ENCODE measurements at regions not wholly inside any gene's neighbourhood (a gene's known extent, or its start where the extent isn't known, plus 50 kb on each side); places are given as distances from the start of the nearest gene placed in this dataset.

DNA sequence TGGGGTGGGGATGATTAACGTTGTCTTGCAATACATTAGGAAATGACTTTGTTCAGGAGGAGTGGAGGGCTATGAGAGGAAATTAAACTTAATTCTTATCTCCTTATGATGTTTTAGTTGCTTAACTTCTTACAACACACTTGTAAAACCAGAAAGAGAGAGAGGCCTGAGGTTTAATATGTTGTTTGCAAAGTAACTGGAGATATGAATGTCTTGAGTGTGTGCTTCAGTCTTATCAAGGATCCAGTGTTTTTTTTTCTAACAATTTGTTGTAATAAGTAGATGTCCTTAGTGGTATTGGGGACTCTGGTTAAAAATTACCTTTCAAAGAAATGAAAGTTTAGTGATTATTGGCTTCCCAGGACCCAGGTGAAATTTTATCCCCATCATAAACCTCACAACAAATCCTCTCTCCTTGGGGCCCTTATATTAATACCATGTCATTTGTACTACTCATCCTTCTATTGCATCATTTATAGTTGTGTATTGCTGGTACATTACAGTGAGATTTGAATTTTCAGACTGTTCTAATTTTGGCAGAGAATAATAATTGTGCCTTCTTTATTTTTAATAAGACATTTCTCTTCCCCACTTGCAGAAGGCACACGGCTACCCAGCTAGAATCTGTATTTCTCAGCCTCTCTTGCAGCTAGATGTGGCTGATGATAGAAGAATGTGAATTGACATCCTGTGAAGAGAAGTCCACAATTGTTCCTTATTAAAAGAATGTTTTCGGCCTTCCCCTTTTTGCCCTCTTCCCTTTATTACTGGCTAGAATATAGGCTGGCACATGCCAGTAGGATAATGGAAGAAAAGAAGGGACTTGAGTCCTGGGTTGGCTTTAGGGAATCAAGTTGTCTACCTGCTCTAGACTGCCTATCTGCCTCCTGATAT is 91.9 kb upstream of the CXCR4 start:
- DNase-seq = peak; percentile 95

DNA sequence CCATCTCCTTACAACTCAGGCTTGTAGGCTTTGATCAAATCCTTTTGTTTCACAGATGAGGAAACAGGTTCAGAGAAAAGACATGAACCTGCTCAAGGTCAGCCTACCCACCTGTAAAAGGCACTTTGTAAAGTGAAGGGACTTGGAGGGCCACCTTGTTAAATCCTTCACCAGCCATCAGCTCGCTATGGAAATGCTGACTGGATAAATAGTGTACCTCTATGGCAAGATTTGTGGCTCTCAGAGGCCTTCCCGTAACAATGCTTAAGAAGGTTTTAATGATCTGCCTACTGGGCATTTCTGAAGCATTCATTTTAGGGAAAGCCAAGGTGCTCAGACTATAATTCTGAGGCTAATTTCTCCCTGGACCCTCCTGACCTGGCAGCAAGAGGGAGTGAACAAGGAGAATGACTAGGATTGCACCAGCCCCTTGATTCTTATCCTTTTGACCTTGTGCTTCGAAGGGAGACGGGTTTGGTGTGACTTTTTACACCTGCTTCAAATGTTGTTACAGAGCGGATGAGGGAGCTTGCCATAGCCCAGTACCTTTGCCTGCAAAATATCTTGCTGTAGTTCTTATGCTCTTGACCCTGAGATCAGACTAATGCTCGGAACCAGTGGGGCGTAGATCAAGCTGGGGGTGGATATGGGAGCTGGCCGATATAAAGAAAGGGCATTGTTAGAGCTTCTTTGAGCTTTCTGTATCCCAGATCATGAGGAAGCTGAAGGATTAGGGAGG is 90.9 kb upstream of the CXCR4 start:
- peak; percentile 88 for DNase-seq

- DNase-seq = no peak
These were observed 89.7 kb upstream of the CXCR4 start for GRCh38 chr2:136207665-136208064.

DNA sequence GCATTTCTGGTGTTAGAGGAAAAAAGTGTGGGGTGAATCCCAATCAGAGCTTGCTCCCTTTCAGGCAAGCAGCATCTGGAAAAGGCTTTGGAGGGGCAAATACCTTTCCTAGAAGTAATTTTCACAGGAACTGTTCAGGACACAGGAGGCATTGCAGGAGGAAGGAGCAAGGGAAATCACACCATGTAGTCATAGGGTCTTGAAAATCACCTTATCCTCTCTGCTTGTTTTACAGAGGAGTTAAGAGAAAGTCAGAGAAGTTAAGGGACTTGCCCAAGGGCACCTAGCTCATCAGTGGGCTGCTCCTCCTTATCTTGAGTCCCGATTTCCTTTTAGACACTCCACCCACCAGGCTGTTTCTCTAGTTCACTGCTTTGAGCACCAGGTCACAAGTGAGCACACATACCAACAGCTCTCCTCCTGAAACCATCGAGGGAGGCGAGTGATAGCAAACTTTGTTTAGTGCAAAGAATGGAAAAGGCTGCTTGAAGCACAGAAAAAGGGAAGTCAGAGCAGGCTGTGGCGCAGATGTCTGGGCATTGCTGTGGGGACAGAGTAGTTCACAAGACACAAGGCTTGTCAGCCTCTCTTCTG is 89.2 kb upstream of the CXCR4 start:
- peak; percentile 83 for DNase-seq

DNA sequence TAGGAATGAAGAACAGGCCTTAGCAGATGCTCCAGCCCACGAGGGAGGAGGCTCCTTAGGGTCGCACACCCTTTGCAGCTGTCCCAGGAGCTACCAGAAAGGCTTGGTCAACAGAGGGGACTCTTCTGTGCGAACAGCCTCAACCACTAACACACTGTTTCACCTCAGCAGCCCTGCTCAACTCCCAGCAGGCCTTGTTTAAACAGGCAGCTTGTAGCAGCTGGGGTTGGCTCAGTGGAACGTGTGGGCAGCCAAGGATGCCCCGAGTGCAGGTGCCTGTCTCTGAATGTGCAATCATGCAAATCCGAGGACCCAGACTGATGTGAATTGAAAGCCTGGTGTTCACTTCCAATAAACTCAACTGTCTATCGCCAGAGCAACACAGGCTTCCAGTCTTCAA is 88.7 kb upstream of the CXCR4 start:
- peak; percentile 95 for DNase-seq

GRCh38 chr2:136205615-136206014 is 87.7 kb upstream of the CXCR4 start:
- peak; percentile 28 for DNase-seq

GRCh38 chr2:136204971-136205370 is 87.0 kb upstream of the CXCR4 start:
- DNase-seq = no peak

- DNase-seq = no peak
These were observed 77.3 kb upstream of the CXCR4 start for GRCh38 chr2:136195226-136195625.

GRCh38 chr2:136191041-136191440 is 73.1 kb upstream of the CXCR4 start:
- no peak for DNase-seq

GRCh38 chr2:136189221-136189782 is 71.4 kb upstream of the CXCR4 start:
- DNase-seq = no peak

DNA sequence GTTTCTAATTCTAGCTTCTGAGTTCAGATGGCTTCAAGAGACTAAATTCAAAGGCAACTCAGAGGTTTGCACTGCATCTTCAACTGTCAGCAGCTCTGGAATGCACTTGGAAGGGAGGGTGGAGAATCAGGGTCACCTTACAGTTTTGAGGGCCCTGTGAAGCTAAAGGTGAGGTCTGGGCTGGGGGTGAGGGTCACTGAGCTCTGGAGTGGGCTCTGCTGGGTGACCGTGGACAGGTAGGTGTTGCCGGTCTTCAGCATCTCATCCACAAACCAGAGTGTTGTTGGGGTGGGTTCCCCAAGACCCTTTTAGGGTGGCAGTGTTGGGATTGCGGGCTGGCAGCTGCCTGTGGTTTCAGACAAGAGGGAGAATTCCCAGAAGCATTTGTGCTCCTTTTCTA is 70.1 kb upstream of the CXCR4 start:
- no peak for DNase-seq

DNA sequence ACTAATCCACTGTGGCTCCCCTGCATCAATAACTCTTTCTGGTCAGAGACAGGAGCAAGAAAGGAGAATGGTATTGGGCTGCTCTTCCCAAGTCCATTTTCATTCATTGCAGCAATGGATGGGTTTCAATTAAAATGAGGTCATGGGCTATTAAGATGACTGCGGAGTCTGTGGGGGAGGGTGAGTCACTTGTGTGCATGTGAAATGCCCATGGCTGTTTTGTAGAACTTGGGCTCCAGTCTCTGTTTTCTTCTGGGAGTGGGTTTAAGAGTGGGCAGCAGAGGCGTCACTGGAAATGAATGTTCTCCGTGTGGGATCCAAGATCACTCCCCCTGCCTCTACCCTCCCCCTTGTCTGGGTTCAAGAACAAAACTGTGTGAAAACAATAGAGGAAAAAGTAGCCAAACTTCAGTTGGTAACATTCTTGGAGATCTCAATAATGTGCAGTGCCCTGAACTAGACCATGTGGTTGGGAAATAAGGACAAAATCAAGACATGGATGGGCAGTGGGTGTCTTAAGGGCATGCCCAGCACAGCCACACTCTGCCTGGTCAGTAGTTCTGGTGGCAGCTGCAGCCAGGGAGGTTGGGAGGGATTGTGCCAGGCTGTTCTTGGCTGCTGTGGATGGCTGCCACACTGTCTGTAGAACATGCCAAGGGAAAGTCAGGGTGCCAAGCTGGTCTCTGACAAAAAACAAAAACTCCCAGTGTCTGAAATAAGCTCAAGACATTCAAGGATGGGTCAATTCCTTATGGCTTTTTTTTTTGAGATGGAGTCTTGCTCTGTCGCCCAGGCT is 68.2 kb upstream of the CXCR4 start:
- DNase-seq = no peak

DNA sequence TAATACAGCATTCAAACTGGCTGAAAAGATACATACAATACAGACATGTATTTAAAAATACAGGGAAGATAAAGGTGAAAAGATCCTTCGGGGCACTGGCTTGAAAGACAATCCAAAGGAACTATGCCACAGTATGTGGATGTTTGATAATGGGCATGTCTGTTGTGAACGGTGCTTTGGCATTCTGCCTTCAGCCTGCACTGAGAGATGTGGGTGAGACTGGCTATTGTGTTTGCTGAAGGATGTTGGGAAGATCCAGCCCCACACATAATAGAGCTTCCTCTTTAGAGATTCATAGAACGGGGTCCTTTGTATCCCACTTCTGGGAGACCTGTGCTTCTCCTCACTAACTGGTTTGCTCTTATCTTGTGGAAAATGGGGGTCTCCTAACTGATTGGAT is 65.1 kb upstream of the CXCR4 start:
- DNase-seq = no peak

DNA sequence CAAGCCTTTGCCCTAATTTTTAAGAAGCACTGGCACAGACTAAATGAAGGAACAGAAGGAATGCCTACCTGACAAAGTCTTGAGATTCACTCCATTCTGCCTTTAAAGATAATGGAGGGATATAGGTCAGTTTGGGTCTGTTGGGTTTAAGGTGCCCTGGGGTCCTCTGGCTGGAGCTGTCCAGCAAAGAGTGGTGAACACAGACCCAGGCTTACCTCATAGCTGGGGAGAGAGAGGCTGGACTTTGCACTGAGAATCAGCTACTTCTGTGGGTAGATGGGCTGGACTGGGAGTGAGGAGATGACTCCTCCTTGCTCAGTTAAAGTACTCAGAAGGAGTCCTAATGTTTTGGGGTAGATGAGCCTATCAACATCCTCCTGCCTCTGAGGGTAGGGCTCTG is 64.4 kb upstream of the CXCR4 start:
- no peak for DNase-seq

DNA sequence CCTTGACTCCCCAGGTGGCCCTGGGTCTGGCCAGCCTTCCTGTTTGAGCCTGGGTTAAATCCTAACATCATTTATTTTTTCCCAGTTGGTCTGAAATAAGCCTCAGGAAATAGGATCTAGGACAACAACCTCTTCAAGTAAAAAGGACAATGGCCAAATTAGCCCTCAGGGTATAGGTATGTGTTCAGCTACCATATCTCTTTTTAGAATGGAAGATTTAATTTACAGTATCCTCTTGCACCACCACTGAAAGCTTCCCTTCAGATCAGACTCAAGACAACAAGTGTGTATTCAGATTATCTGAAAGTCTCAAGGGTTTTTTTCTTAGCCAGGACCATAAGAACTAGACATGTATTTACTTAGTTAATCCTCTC is 61.6 kb upstream of the CXCR4 start:
- no peak for DNase-seq

DNA sequence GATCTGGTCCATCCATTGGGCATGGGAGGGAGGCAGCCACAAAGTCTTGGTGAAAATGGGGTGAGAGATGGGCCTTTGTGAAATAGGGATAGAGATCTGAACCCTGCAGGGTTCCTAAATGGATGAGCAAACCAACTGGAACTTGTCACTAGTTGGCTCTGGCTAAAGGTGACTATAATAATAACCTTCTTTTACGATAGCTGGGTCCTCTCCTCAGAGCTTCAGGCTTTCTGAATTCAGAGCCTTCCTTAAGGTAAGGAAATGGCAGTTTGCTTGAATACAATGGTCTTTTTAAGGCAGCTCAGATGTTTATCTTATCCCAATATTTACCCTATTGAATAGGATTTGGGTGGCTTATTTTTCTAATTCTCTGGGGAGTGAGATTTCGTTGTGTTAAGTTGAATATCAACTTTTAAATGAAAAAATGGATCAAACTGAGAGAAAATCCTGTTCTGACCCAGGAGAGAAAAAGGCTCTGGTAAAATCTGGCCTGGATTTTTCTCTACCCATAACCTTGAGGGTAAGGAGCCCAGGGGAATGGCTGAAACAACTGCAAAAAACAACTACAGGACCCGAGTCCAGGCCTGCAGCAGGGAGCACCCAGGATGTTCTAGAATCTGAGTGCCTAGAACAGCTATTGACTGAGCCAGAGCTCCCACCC is 61.1 kb upstream of the CXCR4 start:
- DNase-seq = no peak

GRCh38 chr2:136175868-136176267 is 57.9 kb upstream of the CXCR4 start:
- DNase-seq = no peak

- DNase-seq = no peak
These were observed 57.5 kb upstream of the CXCR4 start for GRCh38 chr2:136175466-136175865.

DNA sequence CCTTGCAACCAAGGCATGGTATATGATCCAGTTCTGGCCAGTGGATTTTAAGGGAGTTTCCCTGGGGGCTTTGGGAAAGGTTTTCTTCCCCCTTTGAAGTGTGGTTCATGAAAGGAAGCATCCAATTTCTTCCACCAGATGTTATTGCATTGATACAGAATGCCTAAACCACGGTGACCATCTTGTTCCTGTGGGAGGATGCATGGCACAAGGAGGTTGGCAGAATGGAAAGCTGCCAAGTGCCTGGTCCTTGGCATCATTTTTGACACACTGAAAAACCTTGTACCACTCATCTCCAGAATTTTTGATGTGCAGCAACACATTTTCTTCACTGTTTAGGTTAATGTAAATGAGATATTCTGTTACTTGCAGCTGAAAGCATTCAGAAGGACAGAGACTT is 55.2 kb upstream of the CXCR4 start:
- DNase-seq = no peak

- no peak for DNase-seq
These were observed 53.3 kb upstream of the CXCR4 start for GRCh38 chr2:136171223-136171622.

DNA sequence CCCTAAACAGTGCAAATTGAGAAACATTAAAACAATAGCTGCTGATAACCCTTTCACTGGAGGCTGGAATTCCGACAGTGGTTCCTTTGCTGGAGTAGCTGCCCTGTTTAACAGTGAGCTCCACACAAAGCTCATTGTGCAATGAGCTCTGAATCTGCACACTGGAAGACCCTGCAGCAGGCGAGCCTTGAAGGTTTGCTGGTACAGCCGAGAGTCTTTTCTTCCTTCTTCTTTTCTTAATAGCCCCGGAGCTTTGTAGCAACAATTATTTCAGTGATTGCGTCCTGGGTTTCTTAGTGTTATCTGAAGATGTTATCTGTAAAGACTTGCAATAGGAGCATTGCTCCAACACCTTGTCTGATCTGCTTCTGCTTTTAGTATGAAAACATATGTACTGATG is 50.8 kb upstream of the CXCR4 start:
- no peak for DNase-seq

All from DMS79 treated with DMSO at 0.1 percent for 48 hours (cell line).